Stimulated activated CD8-positive, alpha-beta memory T cell treated with anti-CD3 and anti-CD28 coated beads, Interleukin-15, amount 100 ng/mL, for 1 hour (primary cell): ENCODE measurements at regions not wholly inside any gene's neighbourhood (a gene's known extent, or its start where the extent isn't known, plus 50 kb on each side); places are given as distances from the start of the nearest gene placed in this dataset.

ENCODE experiments used
- DNase-seq: peaks from one replicate; pipeline ENCODE4 v3.0.0-alpha.2; 2020; ENCODE audit warnings: low read depth

- DNase-seq: no peak
Measured at GRCh38 chr9:21670374-21670773, 132.1 kb upstream of the MTAP start.

- DNase-seq: no peak
Measured at GRCh38 chr9:21672140-21672539, 130.3 kb upstream of the MTAP start.

GRCh38 chr9:21672761-21673160 is 129.7 kb upstream of the MTAP start:
- DNase-seq: no peak

- DNase-seq: no peak
Measured at GRCh38 chr9:21674894-21675293, 127.5 kb upstream of the MTAP start.

- DNase-seq: no peak
Measured at GRCh38 chr9:21677387-21677786, 125.0 kb upstream of the MTAP start.

GRCh38 chr9:21677834-21678233 is 124.6 kb upstream of the MTAP start:
- no peak for DNase-seq

GRCh38 chr9:21679432-21679831 is 123.0 kb upstream of the MTAP start:
- DNase-seq: no peak

GRCh38 chr9:21680590-21680989 is 121.8 kb upstream of the MTAP start:
- DNase-seq: no peak

GRCh38 chr9:21681641-21682040 is 120.8 kb upstream of the MTAP start:
- no peak for DNase-seq

- no peak for DNase-seq
Measured at GRCh38 chr9:21682381-21682780, 120.1 kb upstream of the MTAP start.

- no peak for DNase-seq
Measured at GRCh38 chr9:21682981-21683380, 119.5 kb upstream of the MTAP start.

GRCh38 chr9:21683484-21684175 is 118.8 kb upstream of the MTAP start:
- DNase-seq: no peak

- no peak for DNase-seq
Measured at GRCh38 chr9:21684231-21684630, 118.2 kb upstream of the MTAP start.

GRCh38 chr9:21684831-21685362 is 117.5 kb upstream of the MTAP start:
- no peak for DNase-seq

GRCh38 chr9:21685502-21685901 is 116.9 kb upstream of the MTAP start:
- DNase-seq: no peak

GRCh38 chr9:21686738-21687137 is 115.7 kb upstream of the MTAP start:
- DNase-seq: no peak

- DNase-seq: no peak
Measured at GRCh38 chr9:21687351-21687750, 115.1 kb upstream of the MTAP start.

GRCh38 chr9:21688108-21689102 is 114.0 kb upstream of the MTAP start:
- no peak for DNase-seq

GRCh38 chr9:21689854-21690253 is 112.6 kb upstream of the MTAP start:
- no peak for DNase-seq

GRCh38 chr9:21690561-21690960 is 111.9 kb upstream of the MTAP start:
- no peak for DNase-seq

GRCh38 chr9:21692390-21692789 is 110.0 kb upstream of the MTAP start:
- no peak for DNase-seq

- DNase-seq: no peak
Measured at GRCh38 chr9:21694424-21694823, 108.0 kb upstream of the MTAP start.

- no peak for DNase-seq
Measured at GRCh38 chr9:21695443-21695842, 107.0 kb upstream of the MTAP start.
